H1 (cell line): ENCODE measurements at regions not wholly inside any gene's neighbourhood (a gene's known extent, or its start where the extent isn't known, plus 50 kb on each side); places are given as distances from the start of the nearest gene placed in this dataset.

ENCODE experiments used
- CBX8 ChIP-seq: fragments of 300-800, 300-1000 bp; sonication (generic); IDR thresholded peaks from 2 replicates; pipeline ENCODE4 v1.7.1; 2016; ENCODE audit warnings: low read depth, low read length, borderline replicate concordance
- CHD7 ChIP-seq: fragments of 300-600 bp; sonication (generic); IDR thresholded peaks from 2 replicates; pipeline ENCODE4 v1.7.1; 2012; ENCODE audit warnings: low read length, moderate library complexity, mild to moderate bottlenecking, inconsistent platforms; ENCODE audit not compliant: insufficient replicate concordance
- CTCF ChIP-seq, 3 experiments: IDR thresholded peaks; 1 replicate in 2 of 3; 2 replicates in 1 of 3; pipeline versions ENCODE4 v1.5.1 to v1.6.1; 2011; ENCODE audit warnings: low read length in 3 of 3, mild to moderate bottlenecking in 3 of 3, inconsistent platforms in 2 of 3, low read depth in 1 of 3, moderate library complexity in 1 of 3; ENCODE audit not compliant: insufficient read depth in 1 of 3; ENCODE audit errors: control extremely low read depth in 1 of 3
- TBP ChIP-seq: IDR thresholded peaks from 2 replicates; pipeline ENCODE4 v1.6.1; 2011; ENCODE audit warnings: low read depth, low read length, improper control_type of control experiment

GRCh38 chr4:149896432-149896831 is 80.8 kb upstream of the IQCM start (continued):
- TF ChIP-seq CHD7 (no peak), TBP (no peak), CBX8 (no peak), CTCF (IDR thresholded peaks at IDR 0.05; ENCODE audit: control extremely low read depth in 1 of 3, insufficient read depth in 1 of 3, low read depth in 1 of 3, low read length in 3 of 3) (peak; percentile 34 to 52 (median 47))
